SK-N-SH (cell line): ENCODE measurements at regions not wholly inside any gene's neighbourhood (a gene's known extent, or its start where the extent isn't known, plus 50 kb on each side); places are given as distances from the start of the nearest gene placed in this dataset.

Experiments used
- CTCF ChIA-PET: fragments of 300-600, 350-600 bp; formaldehyde crosslinking; extraction: SDS; loops from one replicate; lab custom pipeline; 2021; lab: Yijun Ruan, JAX
- POLR2A ChIA-PET: fragments of 350-600 bp; sonication (Branson Sonifier 250); formaldehyde crosslinking; extraction: SDS; loops from one replicate; lab custom pipeline; 2020; ENCODE audit warnings: antibody characterized with exemption, inconsistent platforms; lab: Yijun Ruan, JAX
- DNase-seq: peaks from one replicate; pipeline ENCODE4 v3.0.0; 2012
- H2AFZ ChIP-seq: fragments of 200-600 bp; sonication (generic); 2 replicates; pipeline ENCODE4 v1.8.1; 2016; ENCODE audit warnings: antibody characterized with exemption, mild to moderate bottlenecking, low read depth
- H3F3A ChIP-seq: fragments of 200-600 bp; sonication (generic); replicated peaks from 2 replicates; pipeline ENCODE3; 2016; ENCODE audit warnings: antibody characterized with exemption, mild to moderate bottlenecking; ENCODE audit not compliant: insufficient read depth
- H3K27ac ChIP-seq, 2 experiments: fragments of 200-500 bp in 1 of 2; fragments of 200-600 bp in 1 of 2; sonication (Bioruptor generic) in 1 of 2; sonication (generic), shearing (Covaris generic) in 1 of 2; 2 replicates each; pipeline versions ENCODE4 v1.5.1 to v1.6.1; 2014 to 2016; ENCODE audit warnings: low read depth in 2 of 2, inconsistent platforms in 1 of 2, low read length in 1 of 2, mild to moderate bottlenecking in 1 of 2, mixed read lengths in 1 of 2
- H3K27me3 ChIP-seq: fragments of 200-600 bp; sonication (generic), shearing (Covaris generic); 2 replicates; pipeline ENCODE4 v1.6.1; 2016; ENCODE audit warnings: mixed run types; ENCODE audit not compliant: insufficient read depth
- H3K36me3 ChIP-seq, 2 experiments: fragments of 200-500 bp in 1 of 2; fragments of 200-600 bp in 1 of 2; sonication (Bioruptor generic) in 1 of 2; sonication (generic) in 1 of 2; replicated peaks in 1 of 2; 2 replicates each; pipeline versions ENCODE3 to v1.5.1; 2014 to 2016; ENCODE audit warnings: low read length in 1 of 2, mild to moderate bottlenecking in 1 of 2; ENCODE audit not compliant: insufficient read depth in 2 of 2, control insufficient read depth in 1 of 2
- H3K4me1 ChIP-seq, 2 experiments: fragments of 200-500 bp in 1 of 2; fragments of 200-600 bp in 1 of 2; sonication (Bioruptor generic) in 1 of 2; sonication (generic), shearing (Covaris generic) in 1 of 2; 2 replicates each; pipeline versions ENCODE4 v1.5.1 to v1.6.1; 2014 to 2016; ENCODE audit warnings: low read depth in 1 of 2, low read length in 1 of 2, mixed run types in 1 of 2; ENCODE audit not compliant: insufficient read depth in 2 of 2, control insufficient read depth in 1 of 2
- H3K4me2 ChIP-seq: fragments of 200-600 bp; sonication (generic), shearing (Covaris generic); 2 replicates; pipeline ENCODE4 v1.6.1; 2017; ENCODE audit warnings: mixed run types
- H3K4me3 ChIP-seq, 2 experiments: fragments of 200-500 bp in 1 of 2; fragments of 200-600 bp in 1 of 2; sonication (Bioruptor generic) in 1 of 2; sonication (generic), shearing (Covaris generic) in 1 of 2; 2 replicates each; pipeline versions ENCODE4 v1.5.1 to v1.8.1; 2014 to 2016; ENCODE audit warnings: low read depth in 2 of 2, inconsistent platforms in 1 of 2, low read length in 1 of 2, mild to moderate bottlenecking in 1 of 2, mixed read lengths in 1 of 2, moderate library complexity in 1 of 2
- H3K79me2 ChIP-seq: fragments of 200-600 bp; sonication (generic); 2 replicates; pipeline ENCODE4 v1.8.1; 2017; ENCODE audit warnings: mild to moderate bottlenecking; ENCODE audit not compliant: insufficient read depth
- H3K9ac ChIP-seq: fragments of 200-600 bp; sonication (generic); 2 replicates; pipeline ENCODE4 v1.6.1; 2017; ENCODE audit warnings: mixed run types
- H3K9me2 ChIP-seq: fragments of 200-600 bp; sonication (generic); 2 replicates; pipeline ENCODE4 v1.6.1; 2017; ENCODE audit warnings: mixed run types
- H3K9me3 ChIP-seq: fragments of 200-600 bp; sonication (generic); 2 replicates; pipeline ENCODE4 v1.6.1; 2017; ENCODE audit warnings: mixed run types, mild to moderate bottlenecking, moderate library complexity
- H4K20me1 ChIP-seq: fragments of 200-600 bp; sonication (generic); 2 replicates; pipeline ENCODE4 v1.6.1; 2017; ENCODE audit warnings: mild to moderate bottlenecking, mixed run types; ENCODE audit not compliant: insufficient read depth
- CTCF ChIP-seq: fragments of 200-600 bp; sonication (generic); IDR thresholded peaks from 2 replicates; pipeline ENCODE4 v1.6.1; 2017; ENCODE audit warnings: antibody characterized with exemption, mild to moderate bottlenecking, moderate library complexity
- EZH2phosphoT487 ChIP-seq: fragments of 200-600 bp; sonication (generic); IDR thresholded peaks from 2 replicates; pipeline ENCODE4 v1.6.1; 2017; ENCODE audit warnings: low read depth, mixed run types, mild to moderate bottlenecking, antibody characterized with exemption, moderate library complexity, borderline replicate concordance
- FOXJ3 ChIP-seq: sonication (generic); formaldehyde crosslinking; IDR thresholded peaks from 2 replicates; pipeline ENCODE4 v1.5.1; 2020; ENCODE audit warnings: mild to moderate bottlenecking, missing genetic modification reagents
- GABPA ChIP-seq: IDR thresholded peaks from 2 replicates; pipeline ENCODE4 v1.4.0; 2012; ENCODE audit warnings: low read depth, mild to moderate bottlenecking
- GATA2 ChIP-seq: sonication (generic); formaldehyde crosslinking; IDR thresholded peaks from 2 replicates; pipeline ENCODE4 v1.5.0; 2020; ENCODE audit warnings: mild to moderate bottlenecking, missing genetic modification reagents
- MXI1 ChIP-seq: IDR thresholded peaks from 2 replicates; pipeline ENCODE4 v1.6.1; 2012; ENCODE audit warnings: mild to moderate bottlenecking, low read depth, low read length, improper control_type of control experiment
- NRF1 ChIP-seq: IDR thresholded peaks from 2 replicates; pipeline ENCODE4 v1.6.1; 2012; ENCODE audit warnings: low read depth, mild to moderate bottlenecking, low read length
- PBX3 ChIP-seq: IDR thresholded peaks from 2 replicates; pipeline ENCODE4; 2012
- POLR2AphosphoS5 ChIP-seq: IDR thresholded peaks from 2 replicates; pipeline ENCODE4 v1.6.1; 2012; ENCODE audit warnings: low read depth, low read length
- RAD21 ChIP-seq: IDR thresholded peaks from 2 replicates; pipeline ENCODE4 v1.6.1; 2012; ENCODE audit warnings: mild to moderate bottlenecking, low read length
- RCOR1 ChIP-seq: fragments of 150-350 bp; IDR thresholded peaks from 2 replicates; pipeline ENCODE4 v1.6.1; 2017; ENCODE audit warnings: antibody characterized with exemption, low read length
- REST ChIP-seq: IDR thresholded peaks from 2 replicates; pipeline ENCODE4 v1.6.1; 2012; ENCODE audit warnings: mild to moderate bottlenecking, low read depth, low read length, moderate library complexity
- RFX5 ChIP-seq: IDR thresholded peaks from 2 replicates; pipeline ENCODE4 v1.6.1; 2012; ENCODE audit warnings: mild to moderate bottlenecking, improper control_type of control experiment, low read length
- RXRA ChIP-seq: IDR thresholded peaks from 2 replicates; pipeline ENCODE4 v1.4.0; 2012; ENCODE audit warnings: low read depth, mild to moderate bottlenecking, borderline replicate concordance
- SMC3 ChIP-seq: IDR thresholded peaks from 2 replicates; pipeline ENCODE4 v1.6.1; 2012; ENCODE audit warnings: low read depth, low read length, improper control_type of control experiment
- TAF1 ChIP-seq: IDR thresholded peaks from 2 replicates; pipeline ENCODE4 v1.6.1; 2012; ENCODE audit warnings: low read depth, mild to moderate bottlenecking, low read length, moderate library complexity, borderline replicate concordance
- TCF12 ChIP-seq: IDR thresholded peaks from 2 replicates; pipeline ENCODE4 v1.4.0; 2012
- TEAD4 ChIP-seq: IDR thresholded peaks from 2 replicates; pipeline ENCODE4 v1.4.0; 2012; ENCODE audit warnings: mild to moderate bottlenecking, borderline replicate concordance; ENCODE audit not compliant: insufficient read depth
- USF2 ChIP-seq: fragments of 150-350 bp; IDR thresholded peaks from 2 replicates; pipeline ENCODE4 v1.6.1; 2017; ENCODE audit warnings: antibody characterized with exemption, low read length, low read depth, borderline replicate concordance
- WGBS: methylation state at CpG from one replicate; pipeline ENCODE4 v1.1.6; 2017; ENCODE audit warnings: low lambda C conversion rate; 5-methylcytosine and 5-hydroxymethylcytosine counted together

- 29% methylated on average over 5 of the region's 6 CpGs for WGBS
- Histone ChIP-seq H3K79me2 (no peaks in the 10 kb centered on the region), H3K4me3 (no peak overlapping the region), H3F3A (no peaks in the 10 kb centered on the region), H4K20me1 (no peaks in the 10 kb centered on the region), H2AFZ (no peak overlapping the region), H3K4me2 (no peak overlapping the region), H3K9me2 (no peaks in the 10 kb centered on the region), H3K9ac (no peak overlapping the region), H3K36me3 (no peaks in the 10 kb centered on the region), H3K27ac (no peak overlapping the region), H3K4me1 (peaks cover 0 to 23% of the 10 kb centered on the region in 2 experiments; a peak in 2 of 4 replicates), H3K27me3 (no peaks in the 10 kb centered on the region), H3K9me3 (no peaks in the 10 kb centered on the region)
- POLR2A ChIA-PET, result interaction anchor here (0.7 kb wide), 1 partner anchor 433 kb away, joined by 4 read pairs; no protein-coding TSS in a partner anchor
- no peak for TF ChIP-seq EZH2phosphoT487
- TF ChIP-seq MXI1, result peak; percentile 30; the same call in 1 of the 2 replicates
- DNase-seq, result peak; percentile 27
- CTCF ChIA-PET, result no interaction called here
These were observed 499.9 kb upstream of the LMCD1 start for GRCh38 chr3:8001712-8002111.

- H3K36me3 ChIP-seq, result no peaks in the 10 kb centered on the region
- H3K4me3 ChIP-seq, result no peak overlapping the region
- 63% methylated on average over 3 of the region's 3 CpGs for WGBS
- no peaks in the 10 kb centered on the region for H3K79me2 ChIP-seq
- H3K27me3 ChIP-seq, result no peaks in the 10 kb centered on the region
- H3K9ac ChIP-seq, result no peak overlapping the region
- H3F3A ChIP-seq, result no peaks in the 10 kb centered on the region
- H2AFZ ChIP-seq, result no peak overlapping the region
- H3K4me2 ChIP-seq, result no peak overlapping the region
- CTCF ChIA-PET, result interaction anchor here (0.6 kb wide), 1 partner anchor 1722 kb away, joined by 3 read pairs; no protein-coding TSS in a partner anchor
- DNase-seq, result no peak
- no peaks in the 10 kb centered on the region for H3K9me2 ChIP-seq
- H3K9me3 ChIP-seq, result no peaks in the 10 kb centered on the region
- H3K4me1 ChIP-seq, result no peaks in the 10 kb centered on the region
- no peak overlapping the region for H3K27ac ChIP-seq
- POLR2A ChIA-PET, result no interaction called here
- no peak for TF ChIP-seq RCOR1
- no peak for TF ChIP-seq FOXJ3 (CRISPR knock-in tag)
- no peak for TF ChIP-seq NRF1
- no peak for TF ChIP-seq USF2
- no peak for TF ChIP-seq GABPA
- TF ChIP-seq RXRA, result no peak
- TF ChIP-seq POLR2AphosphoS5, result no peak
- TF ChIP-seq GATA2 (CRISPR knock-in tag), result no peak
- TF ChIP-seq RFX5, result no peak
- no peak for TF ChIP-seq PBX3
- no peak for TF ChIP-seq EZH2phosphoT487
- no peak for TF ChIP-seq TEAD4
- TF ChIP-seq TCF12, result no peak
- no peak for TF ChIP-seq REST
- no peak for TF ChIP-seq CTCF
- TF ChIP-seq MXI1, result no peak
- no peak for TF ChIP-seq TAF1
- no peak for TF ChIP-seq RAD21
- TF ChIP-seq SMC3, result no peak
- H4K20me1 ChIP-seq, result no peaks in the 10 kb centered on the region
These were observed 489.7 kb upstream of the LMCD1 start for GRCh38 chr3:8011902-8012301.
